ENCODE measurements at regions not wholly inside any gene's neighbourhood (a gene's known extent, or its start where the extent isn't known, plus 50 kb on each side); places are given as distances from the start of the nearest gene placed in this dataset.

DNA sequence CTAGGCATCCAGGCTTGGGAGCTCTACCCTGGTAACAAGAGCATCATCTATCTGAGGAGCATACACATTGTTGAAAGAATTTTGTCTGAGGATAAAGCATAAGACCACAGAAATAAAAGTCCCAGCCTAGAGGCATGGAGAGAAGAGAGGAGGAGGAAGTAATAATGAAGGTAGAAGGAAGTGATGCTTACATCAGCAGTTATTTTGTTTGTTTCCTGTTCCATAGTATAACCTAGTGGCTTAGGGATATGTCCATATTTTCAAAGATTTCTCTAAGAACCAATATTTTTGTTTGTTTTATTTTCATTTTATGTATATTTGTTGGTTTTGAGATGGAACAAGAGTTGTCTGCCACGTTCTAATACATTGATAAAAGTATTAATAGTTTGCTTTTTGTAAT, 407.4 kb upstream of the SETBP1 start:
- H3K36me3 ChIP-seq (ENCODE audit: insufficient read depth, low read length) = no peaks in the 10 kb centered on the region
- no peak for ATAC-seq (ENCODE audit: poor library complexity)
- Mint-ChIP-seq H3K27ac (no peak overlapping the region), H3K4me3 (no peak overlapping the region), H3K27me3 (no peaks in the 10 kb centered on the region), H3K9me3 (peaks cover 4% of the 10 kb centered on the region), H3K36me3 (ENCODE audit: low read depth) (no peaks in the 10 kb centered on the region), H3K4me1 (ENCODE audit: low read depth) (no peaks in the 10 kb centered on the region)
- H3K27me3 ChIP-seq (ENCODE audit: control insufficient read depth in 1 of 2, insufficient read depth in 2 of 2, low read length in 2 of 2) = no peaks in the 10 kb centered on the region
- TF ChIP-seq, protein P1, sequence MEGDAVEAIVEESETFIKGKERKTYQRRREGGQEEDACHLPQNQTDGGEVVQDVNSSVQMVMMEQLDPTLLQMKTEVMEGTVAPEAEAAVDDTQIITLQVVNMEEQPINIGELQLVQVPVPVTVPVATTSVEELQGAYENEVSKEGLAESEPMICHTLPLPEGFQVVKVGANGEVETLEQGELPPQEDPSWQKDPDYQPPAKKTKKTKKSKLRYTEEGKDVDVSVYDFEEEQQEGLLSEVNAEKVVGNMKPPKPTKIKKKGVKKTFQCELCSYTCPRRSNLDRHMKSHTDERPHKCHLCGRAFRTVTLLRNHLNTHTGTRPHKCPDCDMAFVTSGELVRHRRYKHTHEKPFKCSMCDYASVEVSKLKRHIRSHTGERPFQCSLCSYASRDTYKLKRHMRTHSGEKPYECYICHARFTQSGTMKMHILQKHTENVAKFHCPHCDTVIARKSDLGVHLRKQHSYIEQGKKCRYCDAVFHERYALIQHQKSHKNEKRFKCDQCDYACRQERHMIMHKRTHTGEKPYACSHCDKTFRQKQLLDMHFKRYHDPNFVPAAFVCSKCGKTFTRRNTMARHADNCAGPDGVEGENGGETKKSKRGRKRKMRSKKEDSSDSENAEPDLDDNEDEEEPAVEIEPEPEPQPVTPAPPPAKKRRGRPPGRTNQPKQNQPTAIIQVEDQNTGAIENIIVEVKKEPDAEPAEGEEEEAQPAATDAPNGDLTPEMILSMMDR (IDR thresholded peaks at IDR 0.05) = no peak
- DNase-seq = no peak
- intact Hi-C loops (cut with DNase I, micrococcal nuclease) = no loop called here
- no peaks in the 10 kb centered on the region for H3K4me1 ChIP-seq (ENCODE audit: insufficient read depth, low read length)
- ChIA-PET CTCF (no interaction called here), POLR2A (no interaction called here)
- H3K4me3 ChIP-seq (ENCODE audit: low read length) = no peak overlapping the region
- no peak overlapping the region for H3K27ac ChIP-seq (ENCODE audit: low read depth in 1 of 2, low read length in 2 of 2)
- no peaks in the 10 kb centered on the region for H3K9me3 ChIP-seq (ENCODE audit: control insufficient read depth in 1 of 2, insufficient read depth in 1 of 2, low read length in 2 of 2)

DNA sequence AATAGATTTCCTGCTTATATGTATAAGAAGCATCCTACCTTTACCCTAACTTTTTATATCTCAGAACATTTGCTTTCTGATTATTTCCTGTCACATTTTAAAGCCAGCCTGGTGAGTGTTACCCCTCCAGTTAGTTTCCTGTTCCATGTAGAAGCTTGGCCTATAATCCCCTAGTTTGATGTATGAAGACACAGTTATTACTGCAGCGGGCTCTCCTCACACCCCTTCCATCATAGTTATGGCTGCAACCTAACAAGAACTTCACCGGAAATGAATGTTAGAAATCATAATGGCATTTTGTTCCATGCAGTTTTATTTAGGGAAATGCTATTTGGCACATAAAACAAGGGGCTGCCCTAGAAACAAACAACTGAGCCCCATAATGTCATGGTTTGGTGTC, 400.2 kb upstream of the SETBP1 start:
- H3K27me3 Mint-ChIP-seq = no peaks in the 10 kb centered on the region
- H3K9me3 ChIP-seq (ENCODE audit: control insufficient read depth in 1 of 2, insufficient read depth in 1 of 2, low read length in 2 of 2) = no peaks in the 10 kb centered on the region
- no peaks in the 10 kb centered on the region for H3K36me3 ChIP-seq (ENCODE audit: insufficient read depth, low read length)
- H3K9me3 Mint-ChIP-seq = no peaks in the 10 kb centered on the region
- TF ChIP-seq, protein P1 (IDR thresholded peaks at IDR 0.05) = no peak
- no peaks in the 10 kb centered on the region for H3K27me3 ChIP-seq (ENCODE audit: control insufficient read depth in 1 of 2, insufficient read depth in 2 of 2, low read length in 2 of 2)
- DNase-seq (no peak), ATAC-seq (ENCODE audit: poor library complexity) (no peak)
- ChIA-PET CTCF (no interaction called here), POLR2A (no interaction called here)
- H3K4me3 ChIP-seq (ENCODE audit: low read length) = no peak overlapping the region
- no peaks in the 10 kb centered on the region for H3K4me1 ChIP-seq (ENCODE audit: insufficient read depth, low read length)
- H3K36me3 Mint-ChIP-seq (ENCODE audit: low read depth) = no peaks in the 10 kb centered on the region
- no peaks in the 10 kb centered on the region for H3K4me1 Mint-ChIP-seq (ENCODE audit: low read depth)
- no peak overlapping the region for H3K4me3 Mint-ChIP-seq
- H3K27ac ChIP-seq (ENCODE audit: low read depth in 1 of 2, low read length in 2 of 2) = no peak overlapping the region
- intact Hi-C loops (cut with DNase I, micrococcal nuclease) = no loop called here
- no peak overlapping the region for H3K27ac Mint-ChIP-seq

DNA sequence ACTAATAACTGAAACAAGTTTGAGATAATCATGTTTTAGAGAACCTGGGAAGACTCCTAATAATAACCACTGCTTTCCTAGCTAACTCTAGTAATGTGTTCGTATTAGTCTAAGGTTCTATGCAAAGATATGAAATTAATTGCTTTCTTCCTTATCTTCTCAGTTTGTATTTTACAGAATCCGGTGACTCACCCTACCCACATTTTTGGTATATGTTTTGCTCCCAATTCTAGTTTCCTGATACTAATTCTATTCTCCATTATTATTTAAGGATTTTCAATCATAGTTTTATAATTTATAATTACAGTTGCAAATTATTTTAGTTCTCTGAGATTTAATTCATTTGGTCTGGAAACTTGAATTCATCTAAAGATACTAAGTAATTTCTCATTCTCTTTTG, 394.6 kb upstream of the SETBP1 start:
- POLR2A ChIA-PET = no interaction called here
- intact Hi-C loops (cut with DNase I, micrococcal nuclease) = no loop called here
- CTCF ChIA-PET = no interaction called here
- H3K36me3 ChIP-seq (ENCODE audit: insufficient read depth, low read length) = no peaks in the 10 kb centered on the region
- no peak overlapping the region for H3K4me3 Mint-ChIP-seq
- H3K27ac Mint-ChIP-seq = no peak overlapping the region
- no peaks in the 10 kb centered on the region for H3K27me3 Mint-ChIP-seq
- H3K9me3 ChIP-seq (ENCODE audit: control insufficient read depth in 1 of 2, insufficient read depth in 1 of 2, low read length in 2 of 2) = no peaks in the 10 kb centered on the region
- H3K36me3 Mint-ChIP-seq (ENCODE audit: low read depth) = no peaks in the 10 kb centered on the region
- H3K4me1 ChIP-seq (ENCODE audit: insufficient read depth, low read length) = no peaks in the 10 kb centered on the region
- H3K4me3 ChIP-seq (ENCODE audit: low read length) = no peak overlapping the region
- DNase-seq (no peak), ATAC-seq (ENCODE audit: poor library complexity) (no peak)
- H3K9me3 Mint-ChIP-seq = peaks cover 3% of the 10 kb centered on the region
- TF ChIP-seq, protein P1 (IDR thresholded peaks at IDR 0.05) = no peak
- no peaks in the 10 kb centered on the region for H3K27me3 ChIP-seq (ENCODE audit: control insufficient read depth in 1 of 2, insufficient read depth in 2 of 2, low read length in 2 of 2)
- no peak overlapping the region for H3K27ac ChIP-seq (ENCODE audit: low read depth in 1 of 2, low read length in 2 of 2)
- no peaks in the 10 kb centered on the region for H3K4me1 Mint-ChIP-seq (ENCODE audit: low read depth)
